Fibroblast of skin of right biceps (primary cell): ENCODE measurements at regions not wholly inside any gene's neighbourhood (a gene's known extent, or its start where the extent isn't known, plus 50 kb on each side); places are given as distances from the start of the nearest gene placed in this dataset.
"Not testable (repeated sequence)": the region's sequence is repeated elsewhere in the genome, so short reads cannot be mapped to it uniquely, and the experiment has no call there.

Source experiments
- DNase-seq: peaks from one replicate; pipeline ENCODE4 v3.0.0-alpha.2; 2013

DNA sequence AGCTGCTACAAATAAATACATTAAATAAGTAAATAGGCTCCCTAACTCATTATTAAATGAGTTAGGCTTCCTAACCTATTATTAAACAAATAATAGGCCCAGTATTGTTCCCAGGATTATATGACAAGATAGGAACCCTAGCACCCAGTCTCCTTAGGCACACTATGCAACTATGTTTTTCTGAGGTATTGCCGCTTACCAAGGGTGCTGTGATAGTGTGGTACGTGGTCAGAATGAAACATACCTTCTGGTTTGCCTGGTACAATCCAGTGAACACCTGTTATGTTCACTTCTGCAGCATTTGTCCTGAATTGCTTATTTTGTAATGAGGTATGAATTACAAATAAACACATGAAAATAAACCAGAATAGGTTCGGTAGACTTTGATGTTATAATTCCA, 375.6 kb upstream of the GBE1 start:
- no peak for DNase-seq

GRCh38 chr3:82133070-82133606, 371.7 kb upstream of the GBE1 start:
- peak; percentile 58 for DNase-seq

- DNase-seq, result no peak
Measured at GRCh38 chr3:82132210-82133069, 371.0 kb upstream of the GBE1 start.

DNA sequence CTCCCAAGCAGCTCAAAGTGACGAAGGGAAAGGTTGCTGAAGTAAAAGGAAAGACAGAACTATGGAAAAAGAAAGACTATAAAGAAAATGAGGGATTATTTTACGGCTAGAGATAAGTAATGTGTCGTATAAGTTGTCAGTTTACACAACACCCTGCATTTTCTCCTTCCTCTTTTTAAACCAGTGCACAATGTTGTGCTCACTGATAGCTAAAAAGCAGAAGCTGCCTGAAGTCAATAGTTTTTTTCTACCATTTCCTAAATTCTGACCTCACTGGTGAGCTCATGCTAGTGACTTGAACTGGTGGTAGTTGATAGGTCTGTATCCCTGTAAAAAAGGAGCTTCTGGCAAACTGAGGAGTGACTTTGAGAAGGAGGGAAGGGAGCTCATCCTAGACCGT, 368.6 kb upstream of the GBE1 start:
- no peak for DNase-seq

DNA sequence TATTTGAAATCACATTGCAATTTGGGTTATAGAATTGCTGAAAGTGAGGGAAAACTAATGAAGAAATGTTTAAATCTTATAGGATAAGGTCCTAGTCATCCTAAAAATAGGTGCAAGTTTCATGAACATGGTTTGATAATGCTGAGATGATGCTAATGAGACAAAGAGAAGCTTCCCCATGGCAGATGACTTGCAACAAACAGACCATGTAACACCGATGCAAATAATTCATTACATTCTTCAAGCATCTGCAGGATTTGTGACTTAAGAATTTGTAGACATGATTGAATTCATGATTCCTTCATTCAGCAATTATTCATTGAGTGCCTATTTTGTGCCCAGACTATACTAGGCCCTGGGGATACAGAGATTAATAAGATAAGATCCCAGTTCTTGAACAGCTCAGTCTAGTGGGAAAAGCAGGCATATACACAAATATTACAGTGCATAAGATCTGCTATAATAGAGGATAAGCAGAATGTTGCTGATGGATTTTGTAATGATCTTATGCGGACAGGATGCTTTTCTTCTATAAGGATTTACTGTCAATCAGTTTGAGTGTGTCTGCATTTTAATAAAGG, 367.9 kb upstream of the GBE1 start:
- no peak for DNase-seq

- no peak for DNase-seq
Measured at GRCh38 chr3:82128271-82128670, 366.8 kb upstream of the GBE1 start.

DNA sequence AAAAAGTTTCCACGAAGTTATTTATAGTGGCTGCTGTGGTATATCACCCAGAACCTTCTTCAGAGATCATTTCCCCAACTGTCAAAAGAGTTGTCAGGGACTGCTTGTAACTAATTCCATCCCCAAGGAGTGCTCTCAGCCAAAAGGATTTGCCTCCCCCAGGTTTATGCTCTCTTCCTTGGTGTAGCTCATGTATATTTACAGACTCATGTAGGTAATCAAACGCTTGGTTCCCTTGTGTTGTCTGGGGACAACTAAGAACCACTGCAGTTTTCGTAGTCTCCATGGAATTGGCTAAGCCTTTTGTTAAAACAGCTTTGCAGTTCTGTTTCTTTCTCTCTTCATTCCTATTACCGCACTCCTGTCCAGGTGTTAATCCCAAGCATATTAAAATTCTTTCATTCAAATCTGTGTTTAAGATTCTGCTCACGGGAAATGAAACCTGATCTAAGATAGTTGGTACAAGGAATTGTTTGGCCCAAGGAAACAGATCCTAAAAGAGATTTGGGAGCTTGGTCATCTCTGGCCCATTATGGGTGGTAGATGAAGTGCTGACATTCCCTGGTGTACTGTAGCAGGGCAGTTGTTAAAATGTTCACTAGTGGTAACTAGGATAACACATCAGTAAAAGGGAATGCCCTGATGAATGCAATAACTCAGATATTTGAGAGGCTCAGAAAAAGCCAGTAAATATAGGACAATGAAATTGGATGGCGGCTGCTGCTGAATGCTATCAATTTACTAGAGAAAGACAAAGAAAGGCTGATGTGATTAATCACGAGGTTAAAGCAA, 361.3 kb upstream of the GBE1 start:
- no peak for DNase-seq

DNA sequence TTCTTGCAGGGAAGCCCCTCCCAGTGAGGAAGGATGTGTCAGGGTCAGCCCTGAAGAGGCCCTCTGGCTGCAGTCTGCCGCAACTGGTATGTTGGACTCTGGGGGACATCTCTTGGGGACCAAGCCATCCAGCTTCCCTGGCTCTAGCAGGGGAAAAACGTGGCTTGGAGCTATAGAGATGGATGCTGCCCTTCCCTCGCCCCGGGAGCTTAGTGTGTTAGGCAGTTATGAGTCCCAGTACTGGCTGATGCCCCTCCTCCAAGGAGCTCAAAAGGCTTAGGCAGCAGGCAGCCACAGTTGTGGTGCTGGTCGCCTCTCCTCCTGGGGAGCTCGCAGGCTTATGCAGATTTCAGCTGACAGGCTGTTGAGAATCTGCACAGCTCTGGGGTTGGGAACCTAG, 353.1 kb upstream of the GBE1 start:
- no peak for DNase-seq

DNA sequence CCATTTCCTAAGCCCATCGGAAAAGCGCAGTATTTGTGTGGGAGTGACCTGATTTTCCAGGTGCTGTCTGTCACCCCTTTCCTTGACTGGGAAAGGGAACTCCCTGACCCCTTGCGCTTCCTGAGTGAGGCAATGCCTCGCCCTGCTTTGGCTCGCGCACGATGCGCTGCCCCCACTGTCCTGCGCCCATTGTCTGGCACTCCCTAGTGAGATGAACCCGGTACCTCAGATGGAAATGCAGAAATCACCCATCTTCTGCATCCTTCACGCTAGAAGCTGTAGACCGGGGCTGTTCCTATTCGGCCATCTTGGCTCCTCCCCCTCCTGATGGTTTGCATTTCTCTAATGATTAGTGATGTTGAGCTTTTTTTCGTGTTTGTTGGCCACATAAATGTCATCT, 349.3 kb upstream of the GBE1 start:
- DNase-seq, result not testable (repeated sequence)

DNA sequence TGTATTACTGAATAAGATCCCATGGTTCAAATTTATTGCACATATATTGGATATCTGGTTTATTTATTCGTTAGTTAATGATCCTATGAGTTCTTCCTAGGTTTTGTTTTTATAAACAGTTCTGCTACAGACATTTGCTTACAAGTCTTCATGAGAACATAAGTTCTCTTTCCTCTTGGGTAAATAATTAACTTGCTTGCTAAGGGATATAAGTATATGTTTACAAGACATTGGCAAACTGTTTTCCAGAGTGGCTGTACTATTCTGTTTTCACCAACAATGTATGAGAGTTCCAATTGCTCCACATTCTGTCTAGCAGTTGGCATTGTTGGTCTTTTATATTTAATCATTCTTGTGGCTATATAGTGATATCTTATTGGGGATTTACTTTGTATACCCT, 341.8 kb upstream of the GBE1 start:
- DNase-seq, result no peak

DNA sequence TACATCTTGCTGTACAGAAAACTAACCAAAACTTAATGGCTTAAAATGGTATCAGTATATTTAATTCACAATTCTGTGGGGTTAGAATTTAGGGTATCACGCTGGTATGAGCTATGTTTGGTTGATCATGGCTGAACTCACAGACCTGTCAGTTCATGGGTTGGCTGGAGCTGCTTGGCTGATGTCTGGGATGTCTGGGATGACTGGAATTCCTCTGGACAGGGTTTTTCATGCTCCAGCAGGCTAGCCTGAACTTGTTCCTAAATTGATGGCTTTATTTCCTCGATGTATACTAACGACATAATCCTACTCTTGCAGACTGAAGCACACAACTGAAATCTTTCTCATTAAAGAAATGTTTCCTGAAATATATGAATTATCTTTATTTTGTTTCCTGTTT, 338.9 kb upstream of the GBE1 start:
- DNase-seq, result peak; percentile 52

DNA sequence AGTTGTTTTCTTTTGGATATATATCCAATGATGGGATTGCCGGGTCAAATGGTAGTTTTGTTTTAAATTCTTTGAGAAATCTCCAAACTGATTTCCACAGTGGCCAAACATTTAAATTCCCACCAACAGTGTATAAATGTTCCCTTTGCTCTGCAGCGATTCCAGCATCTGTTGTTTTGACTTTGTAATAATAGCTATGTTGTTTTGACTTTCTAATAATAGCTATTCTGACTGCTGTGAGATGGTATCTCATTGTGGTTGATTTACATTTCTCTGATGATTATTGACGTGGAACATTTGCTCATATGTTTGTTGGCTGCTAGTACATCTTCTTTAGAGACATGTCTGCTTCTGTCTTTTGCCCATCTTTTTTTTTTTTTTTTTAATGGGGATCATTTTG, 332.2 kb upstream of the GBE1 start:
- DNase-seq, result no peak

DNA sequence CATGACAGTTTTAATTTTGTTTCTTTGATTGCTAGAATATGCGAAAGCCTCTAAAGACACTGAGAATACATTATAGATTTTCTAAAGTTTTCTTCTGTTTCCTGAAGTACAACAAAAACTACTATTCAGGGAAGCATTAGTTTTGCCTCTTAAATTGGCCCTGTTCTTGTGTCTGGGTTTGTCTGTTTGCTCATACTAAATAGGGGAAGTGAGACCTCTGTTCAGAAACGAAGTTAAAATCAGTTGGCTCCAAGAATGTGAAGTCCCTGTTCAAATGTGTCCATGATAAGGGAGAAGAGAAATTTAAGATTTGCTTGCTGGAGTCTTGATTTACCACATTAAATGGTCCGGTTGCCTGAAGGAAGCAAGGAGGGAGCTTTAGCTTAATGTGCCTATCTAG, 327.3 kb upstream of the GBE1 start:
- DNase-seq, result no peak

GRCh38 chr3:82087958-82088357, 326.5 kb upstream of the GBE1 start:
- DNase-seq, result peak; percentile 90

GRCh38 chr3:82085851-82086475, 324.5 kb upstream of the GBE1 start:
- no peak for DNase-seq

- DNase-seq, result no peak
Measured at GRCh38 chr3:82085356-82085755, 323.9 kb upstream of the GBE1 start.

DNA sequence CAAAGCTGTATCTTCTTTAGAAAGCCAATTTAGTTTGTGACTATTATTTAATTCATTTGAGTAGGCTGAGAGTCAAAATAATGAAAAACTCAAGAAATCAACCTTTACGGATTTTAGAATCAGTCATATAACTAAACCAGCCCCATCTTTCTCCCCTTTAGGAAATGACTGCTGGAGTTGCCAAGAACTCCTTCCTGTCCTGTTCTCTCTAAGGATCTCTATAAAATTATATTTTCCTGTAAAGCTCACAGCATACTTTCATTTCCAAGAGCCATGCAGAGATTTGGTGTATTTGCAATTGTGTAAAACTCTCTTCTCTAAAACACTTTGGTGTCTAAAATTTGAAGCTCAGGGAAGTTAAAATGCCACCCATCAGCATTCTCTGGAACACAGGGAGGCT, 323.4 kb upstream of the GBE1 start:
- DNase-seq, result no peak

- peak; percentile 40 for DNase-seq
Measured at GRCh38 chr3:82082796-82083195, 321.4 kb upstream of the GBE1 start.

- DNase-seq, result no peak
Measured at GRCh38 chr3:82081351-82081750, 319.9 kb upstream of the GBE1 start.

DNA sequence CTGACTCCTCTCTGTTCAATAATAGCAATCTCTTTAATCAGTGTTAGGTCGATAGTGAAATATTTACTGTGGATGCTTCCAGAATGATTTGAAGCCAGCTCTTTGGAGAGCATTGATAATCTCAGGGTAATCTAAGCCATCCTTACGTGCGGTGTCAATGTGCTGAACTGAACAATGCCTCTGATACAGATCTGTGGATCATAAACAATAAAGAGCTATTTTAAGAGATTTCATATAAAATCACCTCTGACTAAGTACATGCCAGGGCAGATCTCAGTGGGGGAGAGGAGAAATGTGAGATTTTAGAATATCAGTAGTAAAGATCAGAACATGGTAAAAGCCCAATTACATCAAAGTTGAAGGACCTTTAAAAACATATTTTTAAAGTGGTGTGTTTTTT, 319.3 kb upstream of the GBE1 start:
- DNase-seq, result peak; percentile 39

- DNase-seq, result peak; percentile 71
Measured at GRCh38 chr3:82080261-82080660, 318.8 kb upstream of the GBE1 start.

GRCh38 chr3:82079335-82079890, 318.0 kb upstream of the GBE1 start:
- no peak for DNase-seq

DNA sequence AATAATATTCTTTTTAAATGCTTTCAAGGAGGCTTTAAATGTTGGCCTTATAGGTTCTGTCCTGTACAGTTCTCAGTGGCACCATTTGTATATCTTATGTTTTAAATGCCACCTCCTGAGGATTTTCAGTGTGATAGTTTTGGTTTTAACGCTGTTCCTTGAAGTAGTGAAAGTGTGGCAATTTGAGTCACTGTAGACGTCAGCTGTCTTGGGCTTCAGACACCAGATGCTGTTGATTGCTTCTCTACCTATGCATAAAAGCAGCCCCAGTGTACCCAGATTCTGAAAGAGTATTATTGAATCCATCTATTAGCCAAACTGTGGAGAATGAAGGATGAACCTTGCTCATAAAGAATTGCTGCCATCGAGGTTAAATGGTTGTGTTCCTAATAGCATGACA, 316.8 kb upstream of the GBE1 start:
- no peak for DNase-seq
